Ovary (tissue), 3 donors: ENCODE measurements at regions not wholly inside any gene's neighbourhood (a gene's known extent, or its start where the extent isn't known, plus 50 kb on each side); places are given as distances from the start of the nearest gene placed in this dataset.

Source experiments
- POLR2A ChIP-seq: fragments of 450-650 bp; IDR thresholded peaks from one replicate; pipeline ENCODE4 v1.6.1; 2017; ENCODE audit warnings: antibody characterized with exemption, mild to moderate bottlenecking, moderate library complexity
- TF ChIP-seq, protein P1 (sequence below), 3 donors: fragments of 450-650 bp in 2 of 3; fragments of 200-600 bp in 1 of 3; IDR thresholded peaks; one replicate each; pipeline versions ENCODE4 v1.5.1 to v1.8.0; 2016 to 2022; ENCODE audit warnings: antibody characterized with exemption in 3 of 3, mild to moderate bottlenecking in 1 of 3
- donor health status: DM: no; HTN: no; CAD: no.

DNA sequence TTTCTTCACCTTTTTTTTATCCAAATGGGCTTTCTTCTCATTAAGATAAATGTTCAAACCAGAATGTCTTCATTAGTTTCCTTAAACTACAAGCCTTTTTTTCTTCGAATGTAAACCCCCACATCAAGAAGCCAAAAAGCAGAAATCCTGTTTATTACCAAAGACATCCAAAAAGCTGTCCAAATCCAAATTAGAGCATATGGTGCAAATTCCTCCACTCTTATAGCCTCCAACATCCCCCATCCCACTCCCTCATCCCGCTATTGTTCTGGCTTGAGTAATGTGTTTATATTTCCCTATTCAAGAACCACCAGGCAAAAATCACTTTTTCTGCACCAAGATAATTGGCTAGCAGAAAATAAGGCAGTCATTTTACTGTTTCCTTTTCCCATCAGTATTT is 315.1 kb upstream of the ADGRL3 start:
- TF ChIP-seq, protein P1, sequence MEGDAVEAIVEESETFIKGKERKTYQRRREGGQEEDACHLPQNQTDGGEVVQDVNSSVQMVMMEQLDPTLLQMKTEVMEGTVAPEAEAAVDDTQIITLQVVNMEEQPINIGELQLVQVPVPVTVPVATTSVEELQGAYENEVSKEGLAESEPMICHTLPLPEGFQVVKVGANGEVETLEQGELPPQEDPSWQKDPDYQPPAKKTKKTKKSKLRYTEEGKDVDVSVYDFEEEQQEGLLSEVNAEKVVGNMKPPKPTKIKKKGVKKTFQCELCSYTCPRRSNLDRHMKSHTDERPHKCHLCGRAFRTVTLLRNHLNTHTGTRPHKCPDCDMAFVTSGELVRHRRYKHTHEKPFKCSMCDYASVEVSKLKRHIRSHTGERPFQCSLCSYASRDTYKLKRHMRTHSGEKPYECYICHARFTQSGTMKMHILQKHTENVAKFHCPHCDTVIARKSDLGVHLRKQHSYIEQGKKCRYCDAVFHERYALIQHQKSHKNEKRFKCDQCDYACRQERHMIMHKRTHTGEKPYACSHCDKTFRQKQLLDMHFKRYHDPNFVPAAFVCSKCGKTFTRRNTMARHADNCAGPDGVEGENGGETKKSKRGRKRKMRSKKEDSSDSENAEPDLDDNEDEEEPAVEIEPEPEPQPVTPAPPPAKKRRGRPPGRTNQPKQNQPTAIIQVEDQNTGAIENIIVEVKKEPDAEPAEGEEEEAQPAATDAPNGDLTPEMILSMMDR (IDR thresholded peaks at IDR 0.05), result no peak
- no peak for TF ChIP-seq POLR2A
